ENCODE measurements at regions not wholly inside any gene's neighbourhood (a gene's known extent, or its start where the extent isn't known, plus 50 kb on each side); places are given as distances from the start of the nearest gene placed in this dataset.
"Not testable (repeated sequence)": the region's sequence is repeated elsewhere in the genome, so short reads cannot be mapped to it uniquely, and the experiment has no call there.

GRCh38 chr10:30528429-30528786 is 94.4 kb downstream of the MAP3K8 start:
- intact Hi-C loops (cut with DNase I) = no loop called here
- WGBS, 2 donors = 86 to 91% methylated on average over 6 of the region's 6 CpGs
- TF ChIP-seq POLR2A (IDR thresholded peaks at IDR 0.05) (no peak), CTCF (IDR thresholded peaks at IDR 0.05) (no peak)

GRCh38 chr10:30527623-30528428 is 93.8 kb downstream of the MAP3K8 start:
- no peak overlapping the region for H3K27ac ChIP-seq
- TF ChIP-seq POLR2A (IDR thresholded peaks at IDR 0.05) = no peak
- no peak for TF ChIP-seq CTCF (IDR thresholded peaks at IDR 0.05)
- H3K27me3 ChIP-seq = no peaks in the 10 kb centered on the region
- H3K4me3 ChIP-seq (replicated peaks in 1 of 3) = no peak overlapping the region
- no peaks in the 10 kb centered on the region for H3K36me3 ChIP-seq
- H3K4me1 ChIP-seq = no peaks in the 10 kb centered on the region
- no peak for DNase-seq
- WGBS, 2 donors = 66 to 75% methylated on average over 12 of the region's 12 CpGs
- no peaks in the 10 kb centered on the region for H3K9me3 ChIP-seq
- intact Hi-C loops (cut with DNase I) = no loop called here

More at GRCh38 chr10:30528429-30528786, 94.4 kb downstream of the MAP3K8 start:
- no peaks in the 10 kb centered on the region for H3K9me3 ChIP-seq
- DNase-seq = no peak
- H3K27me3 ChIP-seq = no peaks in the 10 kb centered on the region
- no peak overlapping the region for H3K4me3 ChIP-seq (replicated peaks in 1 of 3)
- no peaks in the 10 kb centered on the region for H3K4me1 ChIP-seq
- no peaks in the 10 kb centered on the region for H3K36me3 ChIP-seq
- H3K27ac ChIP-seq = no peak overlapping the region

GRCh38 chr10:30522661-30523078 is 88.7 kb downstream of the MAP3K8 start:
- H3K4me1 ChIP-seq; intact Hi-C loops (cut with DNase I); H3K27ac ChIP-seq; H3K9me3 ChIP-seq; H3K27me3 ChIP-seq; H3K4me3 ChIP-seq (replicated peaks in 1 of 3); H3K36me3 ChIP-seq: not testable (repeated sequence)
- WGBS, 2 donors = 30 to 38% methylated on average over 8 of the region's 8 CpGs
- peak; percentile 8 to 30 for DNase-seq

- WGBS, 2 donors = 94 to 97% methylated on average over 1 of the region's 1 CpG
- H3K4me1 ChIP-seq = no peaks in the 10 kb centered on the region
- no peaks in the 10 kb centered on the region for H3K9me3 ChIP-seq
- no peaks in the 10 kb centered on the region for H3K36me3 ChIP-seq
- H3K27me3 ChIP-seq = no peaks in the 10 kb centered on the region
- H3K27ac ChIP-seq = no peak overlapping the region
- no peak for DNase-seq
- intact Hi-C loops (cut with DNase I) = no loop called here
- TF ChIP-seq CTCF (IDR thresholded peaks at IDR 0.05) (no peak), POLR2A (IDR thresholded peaks at IDR 0.05) (no peak)
- no peak overlapping the region for H3K4me3 ChIP-seq (replicated peaks in 1 of 3)
Measured at GRCh38 chr10:30518907-30519306, 84.9 kb downstream of the MAP3K8 start.
